Stimulated activated naive B cell treated with anti-CD40 and anti-IgM and Interleukin-4, amounts not matched to agents 10 μg/mL and 1 μg/mL and 100 μg/mL, for 72 hours (primary cell): ENCODE measurements at regions not wholly inside any gene's neighbourhood (a gene's known extent, or its start where the extent isn't known, plus 50 kb on each side); places are given as distances from the start of the nearest gene placed in this dataset.
A peak's percentile ranks its signal among the peaks of the same experiment; 100 is the strongest.

Experiments
- ATAC-seq, 2 donors: fragments of 150-1000 bp; cut with Tn5 transposase; replicated peaks; 2 replicates each; pipeline ENCODE4 v1.10.0; 2021; ENCODE audit warnings: moderate library complexity in 1 of 2
- DNase-seq: peaks from one replicate; pipeline ENCODE4 v3.0.0; 2021
- H3K27ac Mint-ChIP-seq: one replicate; pipeline ENCODE4 v1.8.0; 2022; ENCODE audit warnings: mild to moderate bottlenecking, mixed read lengths
- H3K27me3 Mint-ChIP-seq, 2 donors: one replicate each; pipeline ENCODE4 v1.8.0; 2022; ENCODE audit warnings: mixed read lengths in 2 of 2
- H3K36me3 Mint-ChIP-seq, 2 donors: one replicate each; pipeline ENCODE4 v1.8.0; 2022; ENCODE audit warnings: mixed read lengths in 2 of 2, mild to moderate bottlenecking in 1 of 2
- H3K4me1 Mint-ChIP-seq, 2 donors: one replicate each; pipeline ENCODE4 v1.8.0; 2022; ENCODE audit warnings: mixed read lengths in 2 of 2, mild to moderate bottlenecking in 1 of 2
- H3K4me3 Mint-ChIP-seq, 2 donors: one replicate each; pipeline ENCODE4 v1.8.0; 2022; ENCODE audit warnings: mild to moderate bottlenecking in 2 of 2, mixed read lengths in 2 of 2, moderate library complexity in 1 of 2
- H3K9me3 Mint-ChIP-seq, 2 donors: one replicate each; pipeline ENCODE4 v1.8.0; 2022; ENCODE audit warnings: mixed read lengths in 2 of 2, mild to moderate bottlenecking in 1 of 2

GRCh38 chr6:22141241-22141745 is 155.5 kb downstream of the PRL start:
- Mint-ChIP-seq H3K27me3 (peaks cover 0 to 8% of the 10 kb centered on the region in 2 donors), H3K4me1 (peaks cover 6 to 10% of the 10 kb centered on the region in 2 donors), H3K36me3 (no peaks in the 10 kb centered on the region), H3K27ac (no peak overlapping the region), H3K9me3 (no peaks in the 10 kb centered on the region), H3K4me3 (no peak overlapping the region)
- ATAC-seq: peak; percentile 20 to 50
- no peak for DNase-seq

- DNase-seq: no peak
- Mint-ChIP-seq H3K36me3 (no peaks in the 10 kb centered on the region), H3K27ac (no peak overlapping the region), H3K9me3 (no peaks in the 10 kb centered on the region), H3K27me3 (peaks cover 6 to 17% of the 10 kb centered on the region in 2 donors), H3K4me3 (no peak overlapping the region), H3K4me1 (peaks cover 13 to 17% of the 10 kb centered on the region in 2 donors)
- ATAC-seq: no peak
These were observed 154.0 kb downstream of the PRL start for GRCh38 chr6:22142856-22143255.

- no peak overlapping the region for H3K4me3 Mint-ChIP-seq
- no peaks in the 10 kb centered on the region for H3K36me3 Mint-ChIP-seq
- DNase-seq: no peak
- H3K4me1 Mint-ChIP-seq: peaks cover 18 to 19% of the 10 kb centered on the region in 2 donors
- H3K27ac Mint-ChIP-seq: no peak overlapping the region
- H3K27me3 Mint-ChIP-seq: peaks cover 14 to 26% of the 10 kb centered on the region in 2 donors
- ATAC-seq: no peak
- H3K9me3 Mint-ChIP-seq: no peaks in the 10 kb centered on the region
These were observed 151.5 kb downstream of the PRL start for GRCh38 chr6:22145376-22145775.

- Mint-ChIP-seq H3K4me1 (peaks cover 16 to 17% of the 10 kb centered on the region in 2 donors), H3K27me3 (peaks cover 14 to 26% of the 10 kb centered on the region in 2 donors), H3K36me3 (no peaks in the 10 kb centered on the region), H3K9me3 (no peaks in the 10 kb centered on the region), H3K4me3 (no peak overlapping the region), H3K27ac (no peak overlapping the region)
- ATAC-seq (no peak), DNase-seq (no peak)
These were observed 150.8 kb downstream of the PRL start for GRCh38 chr6:22145823-22146677.

GRCh38 chr6:22146678-22146930 is 150.2 kb downstream of the PRL start:
- no peak for ATAC-seq
- peaks cover 14 to 26% of the 10 kb centered on the region in 2 donors for H3K27me3 Mint-ChIP-seq
- no peak overlapping the region for H3K4me3 Mint-ChIP-seq
- H3K27ac Mint-ChIP-seq: no peak overlapping the region
- no peak for DNase-seq
- no peaks in the 10 kb centered on the region for H3K9me3 Mint-ChIP-seq
- H3K36me3 Mint-ChIP-seq: no peaks in the 10 kb centered on the region
- peaks cover 11 to 13% of the 10 kb centered on the region in 2 donors for H3K4me1 Mint-ChIP-seq

- Mint-ChIP-seq H3K4me1 (peaks cover 10 to 12% of the 10 kb centered on the region in 2 donors), H3K27me3 (peaks cover 14 to 26% of the 10 kb centered on the region in 2 donors), H3K4me3 (peak overlapping the region in 1 of 2 donors; percentile 12), H3K9me3 (no peaks in the 10 kb centered on the region), H3K27ac (no peak overlapping the region), H3K36me3 (no peaks in the 10 kb centered on the region)
- DNase-seq: no peak
- ATAC-seq: peak; percentile 72 to 78
These were observed 149.7 kb downstream of the PRL start for GRCh38 chr6:22146931-22147701.

- DNase-seq: no peak
- no peak overlapping the region for H3K27ac Mint-ChIP-seq
- H3K27me3 Mint-ChIP-seq: peaks cover 14 to 26% of the 10 kb centered on the region in 2 donors
- ATAC-seq: no peak
- H3K4me3 Mint-ChIP-seq: no peak overlapping the region
- no peaks in the 10 kb centered on the region for H3K9me3 Mint-ChIP-seq
- no peaks in the 10 kb centered on the region for H3K36me3 Mint-ChIP-seq
- peaks cover 12% of the 10 kb centered on the region in 2 donors for H3K4me1 Mint-ChIP-seq
These were observed 148.7 kb downstream of the PRL start for GRCh38 chr6:22147921-22148776.

GRCh38 chr6:22149096-22149495 is 147.7 kb downstream of the PRL start:
- DNase-seq: no peak
- ATAC-seq: no peak
- H3K9me3 Mint-ChIP-seq: no peaks in the 10 kb centered on the region
- no peak overlapping the region for H3K27ac Mint-ChIP-seq
- no peak overlapping the region for H3K4me3 Mint-ChIP-seq
- peaks cover 19 to 22% of the 10 kb centered on the region in 2 donors for H3K4me1 Mint-ChIP-seq
- H3K36me3 Mint-ChIP-seq: no peaks in the 10 kb centered on the region
- peaks cover 14 to 26% of the 10 kb centered on the region in 2 donors for H3K27me3 Mint-ChIP-seq

GRCh38 chr6:22149501-22150367 is 147.1 kb downstream of the PRL start:
- Mint-ChIP-seq H3K4me1 (peaks cover 19 to 27% of the 10 kb centered on the region in 2 donors), H3K36me3 (no peaks in the 10 kb centered on the region), H3K27me3 (peaks cover 14 to 26% of the 10 kb centered on the region in 2 donors), H3K27ac (no peak overlapping the region), H3K4me3 (no peak overlapping the region), H3K9me3 (no peaks in the 10 kb centered on the region)
- DNase-seq (no peak), ATAC-seq (peak; percentile 31 to 58)

- Mint-ChIP-seq H3K27ac (no peak overlapping the region), H3K9me3 (no peaks in the 10 kb centered on the region), H3K4me1 (peaks cover 19 to 30% of the 10 kb centered on the region in 2 donors), H3K27me3 (peaks cover 14 to 25% of the 10 kb centered on the region in 2 donors), H3K36me3 (no peaks in the 10 kb centered on the region), H3K4me3 (no peak overlapping the region)
- ATAC-seq: no peak
- no peak for DNase-seq
These were observed 146.3 kb downstream of the PRL start for GRCh38 chr6:22150368-22151035.

GRCh38 chr6:22151892-22152291 is 144.9 kb downstream of the PRL start:
- H3K36me3 Mint-ChIP-seq: no peaks in the 10 kb centered on the region
- H3K27ac Mint-ChIP-seq: no peak overlapping the region
- H3K9me3 Mint-ChIP-seq: no peaks in the 10 kb centered on the region
- H3K4me3 Mint-ChIP-seq: no peak overlapping the region
- DNase-seq (no peak), ATAC-seq (no peak)
- peaks cover 11 to 15% of the 10 kb centered on the region in 2 donors for H3K27me3 Mint-ChIP-seq
- H3K4me1 Mint-ChIP-seq: peaks cover 17 to 32% of the 10 kb centered on the region in 2 donors

- peak overlapping the region; percentile 53 for H3K27ac Mint-ChIP-seq
- peaks cover 9% of the 10 kb centered on the region in 2 donors for H3K27me3 Mint-ChIP-seq
- no peaks in the 10 kb centered on the region for H3K36me3 Mint-ChIP-seq
- ATAC-seq (no peak), DNase-seq (no peak)
- H3K4me1 Mint-ChIP-seq: peaks cover 13 to 25% of the 10 kb centered on the region in 2 donors
- no peak overlapping the region for H3K4me3 Mint-ChIP-seq
- no peaks in the 10 kb centered on the region for H3K9me3 Mint-ChIP-seq
These were observed 144.0 kb downstream of the PRL start for GRCh38 chr6:22152841-22153240.
